Psoas muscle (tissue), 7 donors: ENCODE measurements at regions not wholly inside any gene's neighbourhood (a gene's known extent, or its start where the extent isn't known, plus 50 kb on each side); places are given as distances from the start of the nearest gene placed in this dataset.

Experiments
- ATAC-seq, 4 donors: fragments of 200-7000 bp; cut with Tn5 transposase; one replicate each; pipeline ENCODE4 v1.9.1; 2020; ENCODE audit warnings: moderate library complexity in 3 of 4, mild to moderate bottlenecking in 2 of 4
- DNase-seq, 2 donors: peaks; one replicate each; pipeline ENCODE4 v3.0.0-alpha.2; 2020
- H3K27ac ChIP-seq: fragments of 200-600 bp; one replicate; pipeline ENCODE4 v1.8.0; 2022
- H3K27me3 ChIP-seq, 3 donors: fragments of 200-600 bp in 1 of 3; one replicate each; pipeline versions ENCODE4 v1.6.1 to v1.8.0; 2013 to 2022; ENCODE audit warnings: low read length in 2 of 3, mild to moderate bottlenecking in 2 of 3, moderate library complexity in 1 of 3; ENCODE audit not compliant: insufficient read depth in 3 of 3
- H3K36me3 ChIP-seq, 2 donors: fragments of 200-600 bp in 1 of 2; one replicate each; pipeline versions ENCODE4 v1.6.1 to v1.8.0; 2013 to 2022; ENCODE audit warnings: low read depth in 1 of 2, mild to moderate bottlenecking in 1 of 2, moderate library complexity in 1 of 2; ENCODE audit not compliant: insufficient read depth in 1 of 2
- H3K4me1 ChIP-seq: fragments of 200-600 bp; one replicate; pipeline ENCODE4 v1.8.0; 2022
- H3K4me3 ChIP-seq: fragments of 200-600 bp; one replicate; pipeline ENCODE4 v1.8.0; 2022; ENCODE audit warnings: mild to moderate bottlenecking
- H3K9me3 ChIP-seq: fragments of 200-600 bp; one replicate; pipeline ENCODE4 v1.8.0; 2022
- WGBS, 3 donors: extraction: QIAGEN DNeasy Blood & Tissue Kit; methylation state at CpG; one replicate each; pipeline versions ENCODE4 v1.1.6 to v1.1.7; 2013; 5-methylcytosine and 5-hydroxymethylcytosine counted together
- intact Hi-C, 2 donors: fragments of 100-400 bp; cut with DNase I; formaldehyde crosslinking; loops; one replicate each; pipeline versions ENCODE4 v1.11.0 to v1.14.2; 2022
- TF ChIP-seq, protein P1 (sequence below): fragments of 200-600 bp; IDR thresholded peaks from one replicate; pipeline ENCODE4 v1.8.0; 2022; ENCODE audit warnings: antibody characterized with exemption
- donor health status: healthy with polysubstance abuse.
- donor health status: DM: no; HTN: no; CAD: no; lungs with moderate emphysema.
- donor health status: Bipolar disorder and iron deficiency.
- donor health status: healthy.
- donor health status: DM: yes; HTN: yes; CAD: no.
- donor health status: DM: no; HTN: no; CAD: no.
- donor health status: DM: yes; HTN: yes; CAD: no.

- H3K27ac ChIP-seq: no peak overlapping the region
- no peaks in the 10 kb centered on the region for H3K9me3 ChIP-seq
- H3K27me3 ChIP-seq: peaks cover 0 to 3% (median 0%) of the 10 kb centered on the region in 3 donors
- ATAC-seq (no peak), DNase-seq (no peak)
- no peak overlapping the region for H3K4me3 ChIP-seq
- no peaks in the 10 kb centered on the region for H3K4me1 ChIP-seq
- intact Hi-C loops: no loop called here
- TF ChIP-seq, protein P1, sequence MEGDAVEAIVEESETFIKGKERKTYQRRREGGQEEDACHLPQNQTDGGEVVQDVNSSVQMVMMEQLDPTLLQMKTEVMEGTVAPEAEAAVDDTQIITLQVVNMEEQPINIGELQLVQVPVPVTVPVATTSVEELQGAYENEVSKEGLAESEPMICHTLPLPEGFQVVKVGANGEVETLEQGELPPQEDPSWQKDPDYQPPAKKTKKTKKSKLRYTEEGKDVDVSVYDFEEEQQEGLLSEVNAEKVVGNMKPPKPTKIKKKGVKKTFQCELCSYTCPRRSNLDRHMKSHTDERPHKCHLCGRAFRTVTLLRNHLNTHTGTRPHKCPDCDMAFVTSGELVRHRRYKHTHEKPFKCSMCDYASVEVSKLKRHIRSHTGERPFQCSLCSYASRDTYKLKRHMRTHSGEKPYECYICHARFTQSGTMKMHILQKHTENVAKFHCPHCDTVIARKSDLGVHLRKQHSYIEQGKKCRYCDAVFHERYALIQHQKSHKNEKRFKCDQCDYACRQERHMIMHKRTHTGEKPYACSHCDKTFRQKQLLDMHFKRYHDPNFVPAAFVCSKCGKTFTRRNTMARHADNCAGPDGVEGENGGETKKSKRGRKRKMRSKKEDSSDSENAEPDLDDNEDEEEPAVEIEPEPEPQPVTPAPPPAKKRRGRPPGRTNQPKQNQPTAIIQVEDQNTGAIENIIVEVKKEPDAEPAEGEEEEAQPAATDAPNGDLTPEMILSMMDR: no peak
- no peaks in the 10 kb centered on the region for H3K36me3 ChIP-seq
- 85 to 88% (median 87%) methylated on average over 4 of the region's 4 CpGs for WGBS, 3 donors
Observed at GRCh38 chr13:95357875-95358274, 56.6 kb upstream of the ABCC4 start.

DNA sequence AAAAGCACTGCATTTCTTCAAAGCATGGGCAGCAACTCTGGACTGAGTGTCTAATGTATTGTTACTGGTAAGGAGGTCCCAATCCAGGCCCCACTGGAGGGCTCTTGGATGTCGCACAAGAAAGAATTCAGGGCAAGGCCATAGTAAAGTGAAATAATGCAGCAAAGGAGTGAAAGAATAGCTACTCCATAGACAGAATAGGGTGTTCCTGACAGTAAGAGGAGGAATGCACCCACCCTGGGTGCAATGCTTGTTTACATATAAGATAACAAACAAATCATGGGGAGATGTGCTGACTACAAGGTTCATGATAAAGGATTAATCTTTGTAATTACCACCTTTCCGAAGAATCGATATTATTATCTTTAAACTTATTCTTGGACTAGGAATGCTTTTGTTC lies 58.8 kb upstream of the ABCC4 start:
- DNase-seq: no peak
- TF ChIP-seq, protein P1: no peak
- 88 to 97% (median 97%) methylated on average over 3 of the region's 3 CpGs for WGBS, 3 donors
- no peak overlapping the region for H3K27ac ChIP-seq
- no peaks in the 10 kb centered on the region for H3K9me3 ChIP-seq
- H3K4me3 ChIP-seq: no peak overlapping the region
- peaks cover 0 to 3% (median 0%) of the 10 kb centered on the region in 3 donors for H3K27me3 ChIP-seq
- intact Hi-C loops: no loop called here
- no peaks in the 10 kb centered on the region for H3K4me1 ChIP-seq
- no peaks in the 10 kb centered on the region for H3K36me3 ChIP-seq
- no peak for ATAC-seq

- Histone ChIP-seq H3K4me1 (no peaks in the 10 kb centered on the region), H3K27ac (no peak overlapping the region), H3K36me3 (no peaks in the 10 kb centered on the region), H3K9me3 (no peaks in the 10 kb centered on the region), H3K27me3 (peaks cover 0 to 3% (median 0%) of the 10 kb centered on the region in 3 donors), H3K4me3 (no peak overlapping the region)
- 85 to 86% (median 85%) methylated on average over 9 of the region's 9 CpGs for WGBS, 3 donors
- ATAC-seq (no peak), DNase-seq (no peak)
- TF ChIP-seq, protein P1: no peak
- intact Hi-C loops: no loop called here
Observed at GRCh38 chr13:95360464-95361097, 59.3 kb upstream of the ABCC4 start.

- Histone ChIP-seq H3K27me3 (peaks cover 0 to 3% (median 0%) of the 10 kb centered on the region in 3 donors), H3K9me3 (no peaks in the 10 kb centered on the region), H3K4me1 (no peaks in the 10 kb centered on the region), H3K27ac (no peak overlapping the region), H3K4me3 (no peak overlapping the region), H3K36me3 (no peaks in the 10 kb centered on the region)
- intact Hi-C loops: no loop called here
- TF ChIP-seq, protein P1: no peak
- WGBS, 3 donors: 61 to 75% (median 64%) methylated on average over 3 of the region's 3 CpGs
- DNase-seq (no peak), ATAC-seq (no peak)
Observed at GRCh38 chr13:95361686-95362085, 60.4 kb upstream of the ABCC4 start.

GRCh38 chr13:95362666-95363065 lies 61.4 kb upstream of the ABCC4 start:
- Histone ChIP-seq H3K27ac (no peak overlapping the region), H3K4me3 (no peak overlapping the region), H3K36me3 (no peaks in the 10 kb centered on the region), H3K27me3 (peaks cover 0 to 3% (median 0%) of the 10 kb centered on the region in 3 donors), H3K4me1 (no peaks in the 10 kb centered on the region), H3K9me3 (no peaks in the 10 kb centered on the region)
- intact Hi-C loops: no loop called here
- ATAC-seq: no peak
- 71 to 88% (median 80%) methylated on average over 5 of the region's 5 CpGs for WGBS, 3 donors
- TF ChIP-seq, protein P1: no peak
- DNase-seq: no peak
